ENCODE measurements at regions not wholly inside any gene's neighbourhood (a gene's known extent, or its start where the extent isn't known, plus 50 kb on each side); places are given as distances from the start of the nearest gene placed in this dataset.

- TF ChIP-seq CTCF (IDR thresholded peaks at IDR 0.05; ENCODE audit: insufficient read depth, low read depth, low read length, missing control alignments): no peak
- no peak for DNase-seq (ENCODE audit: low read depth)
- no peak overlapping the region for H3K4me3 ChIP-seq (ENCODE audit: low read depth, low read length)
Observed at GRCh38 chr16:86015606-86016005, 116.6 kb downstream of the IRF8 start.

DNA sequence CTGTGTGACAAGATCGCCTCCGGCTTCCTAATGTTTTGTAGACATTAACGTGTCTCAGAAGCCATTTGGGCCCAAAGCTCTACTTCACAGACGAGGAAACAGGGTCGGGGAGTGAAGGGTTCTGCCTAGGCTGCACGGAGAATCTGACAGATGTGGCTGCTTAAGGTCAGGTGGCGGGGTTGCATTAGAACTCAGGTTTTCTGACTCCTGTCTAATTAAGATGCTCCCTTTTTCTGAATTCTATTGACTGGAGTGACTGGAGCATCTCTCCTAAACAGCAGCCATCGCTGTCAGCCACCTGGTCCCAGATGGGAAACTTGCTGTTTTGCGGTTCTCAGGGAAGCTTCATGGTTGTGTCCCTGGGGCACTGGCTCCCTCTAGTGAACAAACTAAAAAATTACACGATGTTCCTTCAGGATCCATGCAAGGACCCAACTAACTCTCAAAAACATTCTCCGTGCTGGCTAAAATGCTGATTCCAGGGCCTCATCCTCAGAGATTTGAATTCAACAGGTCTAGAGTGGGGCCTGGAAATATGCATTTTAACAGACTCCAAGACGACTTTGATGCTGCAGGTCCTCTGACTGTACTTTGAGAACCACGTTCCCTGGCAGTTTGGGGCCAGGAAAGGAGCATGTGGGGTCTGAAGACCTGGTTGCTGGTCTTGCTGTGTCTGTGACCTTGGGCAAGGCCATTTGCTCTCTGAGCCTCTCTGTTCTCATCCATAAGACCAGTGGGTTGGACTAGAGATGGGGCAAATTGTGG, 117.4 kb downstream of the IRF8 start:
- peak; percentile 86 for DNase-seq (ENCODE audit: low read depth)
- H3K4me3 ChIP-seq (ENCODE audit: low read depth, low read length): no peak overlapping the region
- TF ChIP-seq CTCF (IDR thresholded peaks at IDR 0.05; ENCODE audit: insufficient read depth, low read depth, low read length, missing control alignments): peak; percentile 76

GRCh38 chr16:86018071-86018470, 119.1 kb downstream of the IRF8 start:
- DNase-seq (ENCODE audit: low read depth): no peak
- no peak overlapping the region for H3K4me3 ChIP-seq (ENCODE audit: low read depth, low read length)
- TF ChIP-seq CTCF (IDR thresholded peaks at IDR 0.05; ENCODE audit: insufficient read depth, low read depth, low read length, missing control alignments): no peak

- TF ChIP-seq CTCF (IDR thresholded peaks at IDR 0.05; ENCODE audit: insufficient read depth, low read depth, low read length, missing control alignments): no peak
- DNase-seq (ENCODE audit: low read depth): peak; percentile 35
- H3K4me3 ChIP-seq (ENCODE audit: low read depth, low read length): no peak overlapping the region
Observed at GRCh38 chr16:86018487-86018886, 119.5 kb downstream of the IRF8 start.

DNA sequence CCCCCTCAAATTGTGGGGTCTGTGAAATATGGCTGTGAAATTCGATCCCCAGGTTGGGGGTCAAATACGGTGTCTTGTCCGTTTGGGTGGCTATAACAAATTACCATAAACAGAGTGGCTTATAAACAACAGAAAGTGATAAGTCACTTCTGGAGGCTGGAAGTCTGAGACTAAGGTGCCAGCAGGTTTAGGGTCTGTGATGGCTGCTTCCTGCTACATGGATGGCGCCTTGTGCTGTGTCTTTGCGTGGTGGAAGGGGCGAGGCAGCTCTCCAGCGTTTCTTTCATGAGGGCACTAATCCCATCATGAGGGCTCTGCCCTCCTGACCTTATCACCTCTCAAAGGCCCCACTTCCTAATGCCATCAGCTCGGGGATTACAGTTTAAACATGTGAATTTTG, 120.0 kb downstream of the IRF8 start:
- DNase-seq (ENCODE audit: low read depth): no peak
- H3K4me3 ChIP-seq (ENCODE audit: low read depth, low read length): no peak overlapping the region
- no peak for TF ChIP-seq CTCF (IDR thresholded peaks at IDR 0.05; ENCODE audit: insufficient read depth, low read depth, low read length, missing control alignments)

DNA sequence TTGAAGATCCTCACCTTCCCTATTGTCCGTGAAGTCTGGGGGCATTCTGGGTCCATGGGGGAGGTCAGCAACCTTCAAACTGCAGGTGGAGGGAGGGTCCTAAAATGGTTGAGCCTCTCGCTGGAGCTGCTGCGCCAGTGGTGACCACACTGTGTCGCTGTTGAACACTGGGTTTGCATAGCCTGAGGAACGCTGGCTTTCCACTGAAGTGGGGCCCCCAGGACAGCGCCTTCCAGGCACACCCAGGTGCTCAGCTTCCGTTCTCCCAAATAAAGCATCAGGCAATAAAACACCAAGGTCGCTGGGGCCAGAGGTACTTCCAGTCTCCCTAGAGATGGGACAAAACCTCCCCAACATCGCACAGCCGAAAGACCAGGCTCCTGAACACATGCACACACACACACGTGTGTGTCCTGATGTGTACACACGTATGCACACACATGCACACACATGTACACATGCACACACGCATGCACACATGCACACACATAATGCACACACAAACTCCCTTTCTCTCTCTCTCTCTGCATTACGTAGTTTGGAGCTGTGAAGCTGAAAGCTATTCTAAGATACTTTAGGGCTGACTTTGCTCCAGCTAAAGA, 120.6 kb downstream of the IRF8 start:
- DNase-seq (ENCODE audit: low read depth): no peak
- peak; percentile 35 for TF ChIP-seq CTCF (IDR thresholded peaks at IDR 0.05; ENCODE audit: insufficient read depth, low read depth, low read length, missing control alignments)
- no peak overlapping the region for H3K4me3 ChIP-seq (ENCODE audit: low read depth, low read length)
